ENCODE measurements at regions not wholly inside any gene's neighbourhood (a gene's known extent, or its start where the extent isn't known, plus 50 kb on each side); places are given as distances from the start of the nearest gene placed in this dataset.
"Not testable (repeated sequence)": the region's sequence is repeated elsewhere in the genome, so short reads cannot be mapped to it uniquely, and the experiment has no call there.

DNA sequence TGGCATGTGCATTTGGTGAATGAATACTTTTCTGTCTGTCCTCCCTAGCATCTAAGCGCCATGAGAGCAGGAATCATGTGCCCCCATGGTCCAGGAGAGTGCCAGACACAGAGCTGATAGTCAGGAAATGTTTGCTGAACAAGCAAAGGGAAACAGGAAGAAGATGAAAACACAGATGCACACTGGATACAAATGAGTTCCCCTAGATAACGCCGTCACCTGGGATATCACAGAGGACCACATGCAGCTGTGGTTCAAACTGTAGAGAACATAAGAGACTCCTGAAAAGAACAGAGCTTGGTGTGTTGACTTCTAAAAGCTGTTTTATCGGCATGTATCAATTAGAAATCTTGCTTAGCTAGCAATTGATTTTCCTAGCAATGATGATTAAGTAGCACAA, 293.7 kb downstream of the BTBD3 start:
- no peak for DNase-seq

DNA sequence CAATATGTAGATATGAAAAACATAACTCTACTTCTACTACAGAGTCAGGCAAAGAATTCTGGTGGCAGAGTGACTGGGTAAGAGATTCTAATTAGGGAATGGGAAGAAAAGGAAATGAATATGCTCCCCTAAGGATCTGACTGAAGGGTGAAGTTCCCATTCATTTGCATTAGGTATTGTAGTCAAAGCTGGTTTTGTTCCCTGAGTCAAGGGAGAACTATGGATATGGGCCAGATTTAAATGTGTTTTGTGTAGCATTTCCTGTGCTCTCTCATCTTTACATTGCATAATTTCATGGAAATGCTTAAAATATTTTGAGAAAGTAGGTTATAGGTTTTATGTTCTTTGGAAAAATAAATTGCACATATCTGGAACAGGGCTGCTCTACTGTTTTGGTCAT, 299.7 kb downstream of the BTBD3 start:
- no peak for DNase-seq

DNA sequence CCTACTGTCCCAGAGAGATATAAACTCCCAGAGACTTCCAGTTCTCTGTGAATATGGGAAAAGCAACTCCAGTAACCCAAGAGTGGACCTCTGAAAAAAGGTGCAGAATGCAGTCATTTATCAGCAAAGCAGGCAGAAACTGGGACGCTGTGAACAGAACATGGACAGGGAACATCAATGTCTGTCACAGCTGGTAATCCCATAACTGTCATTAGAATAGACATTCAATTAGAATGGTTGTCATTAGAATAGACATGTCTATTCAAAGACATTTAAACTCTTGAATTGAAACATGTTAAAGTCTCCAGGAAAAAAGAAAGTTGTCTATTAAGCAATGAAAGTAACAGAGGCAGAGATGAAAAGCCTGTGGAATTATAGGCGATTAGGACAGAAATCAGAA, 302.1 kb downstream of the BTBD3 start:
- no peak for DNase-seq

DNA sequence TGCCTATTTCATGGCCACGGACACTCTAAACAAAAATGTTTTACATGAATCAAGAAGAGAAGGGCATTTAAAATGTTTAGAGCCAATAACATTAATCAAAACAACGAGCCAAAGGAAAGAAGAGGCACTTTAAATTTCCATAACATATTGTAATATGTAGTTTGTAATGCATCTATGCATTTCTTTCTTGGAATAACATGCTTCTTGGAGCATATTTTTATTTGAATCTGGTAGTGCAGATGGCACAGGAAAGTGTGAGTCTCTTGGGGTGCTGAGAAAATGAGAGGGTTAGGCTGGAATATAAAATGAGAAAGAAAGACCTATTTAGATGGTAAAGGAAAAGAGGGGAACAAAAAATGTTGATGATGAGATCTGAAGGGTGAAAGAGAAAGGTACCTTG, 305.4 kb downstream of the BTBD3 start:
- DNase-seq: no peak

DNA sequence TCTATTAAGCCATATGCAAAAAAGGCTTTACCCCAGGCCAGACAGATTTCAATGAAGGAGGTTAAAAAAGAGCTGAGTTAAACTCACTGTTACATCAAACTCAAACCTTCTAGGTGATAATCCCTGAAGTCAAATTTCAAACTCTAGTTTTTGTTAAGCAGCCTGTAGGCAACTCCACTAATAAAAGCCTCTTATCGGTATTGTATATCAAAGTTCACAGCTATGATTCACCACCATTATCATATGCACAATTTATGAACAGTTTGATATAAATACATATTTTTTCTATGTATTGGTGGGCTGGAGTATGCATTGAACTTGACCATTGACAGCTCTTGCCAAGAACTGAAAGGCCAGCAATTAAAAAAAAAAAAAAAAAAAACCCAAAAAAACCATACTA, 308.2 kb downstream of the BTBD3 start:
- DNase-seq: no peak

DNA sequence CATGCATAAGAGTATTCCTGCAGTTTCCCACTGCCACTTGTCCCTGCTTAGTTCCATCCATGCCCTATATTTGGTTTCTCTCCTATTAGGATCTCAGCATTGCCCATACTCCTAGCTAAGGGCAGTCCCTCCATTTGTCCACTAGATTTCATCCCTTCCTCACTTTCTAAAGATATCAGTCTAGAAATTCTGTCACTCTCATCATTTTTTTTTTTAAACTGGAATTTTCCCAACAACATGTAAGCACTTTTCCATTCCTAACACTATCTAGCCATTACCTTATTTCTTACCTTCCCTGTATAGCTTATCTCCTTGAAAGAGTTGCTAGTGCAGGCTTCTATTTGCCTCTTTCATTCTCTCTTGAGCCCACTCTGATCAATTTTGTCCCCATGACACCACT, 312.2 kb downstream of the BTBD3 start:
- DNase-seq: no peak

DNA sequence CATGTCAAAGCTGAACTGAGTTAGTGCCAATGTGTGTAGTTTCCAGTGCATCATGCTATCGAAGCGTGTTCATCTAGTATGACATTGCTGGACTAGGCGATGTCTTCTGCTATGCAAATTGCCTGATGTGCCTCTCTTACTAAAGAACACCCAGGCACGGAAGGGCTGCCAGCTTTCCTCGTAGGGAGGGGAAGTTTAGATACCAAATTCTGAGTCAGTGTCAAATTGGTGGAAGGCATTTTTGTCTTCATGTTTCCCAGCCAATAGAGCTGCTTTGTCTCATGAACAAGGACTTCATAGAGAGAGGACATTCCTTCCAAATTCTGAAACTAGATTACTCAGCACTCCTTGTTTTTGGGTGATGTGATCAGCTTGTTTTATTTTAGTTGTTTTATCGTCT, 320.1 kb downstream of the BTBD3 start:
- no peak for DNase-seq

DNA sequence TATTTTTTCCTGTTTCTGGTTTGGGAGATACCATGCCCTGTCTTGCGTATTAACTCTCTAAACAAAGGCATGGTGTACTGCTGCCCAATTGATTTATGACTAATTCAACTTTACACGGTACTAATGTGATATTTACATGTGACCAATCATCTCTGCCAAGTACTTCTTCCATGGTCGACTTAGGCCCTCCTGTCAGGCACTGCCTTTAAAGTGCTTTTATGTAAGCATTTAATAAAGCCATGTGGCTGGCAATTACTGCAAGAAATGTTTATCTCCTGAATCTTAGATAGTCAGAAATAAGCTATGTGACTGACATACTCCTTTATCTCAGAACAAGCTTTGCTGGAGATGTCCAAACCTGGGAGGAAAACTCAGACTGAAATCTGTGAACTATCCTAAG, 323.4 kb downstream of the BTBD3 start:
- no peak for DNase-seq

DNA sequence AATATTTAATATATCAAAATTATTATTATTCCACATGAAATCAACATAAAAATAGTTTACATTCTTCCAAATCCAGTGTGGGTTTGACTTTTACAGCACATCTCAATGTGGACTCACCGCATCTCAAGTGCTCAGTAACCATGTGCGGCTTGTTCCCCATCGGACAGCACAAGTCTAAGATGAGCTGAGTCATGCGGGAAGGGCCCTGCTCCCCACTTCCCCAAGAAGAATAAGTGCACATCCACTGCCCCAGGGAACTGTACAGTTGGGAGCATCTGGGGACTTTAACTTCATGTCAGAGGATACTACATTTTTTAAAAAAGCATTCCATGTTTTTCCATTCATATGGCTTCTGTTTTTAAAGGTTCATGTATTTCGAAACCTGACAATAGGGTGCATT, 325.6 kb downstream of the BTBD3 start:
- DNase-seq: no peak

DNA sequence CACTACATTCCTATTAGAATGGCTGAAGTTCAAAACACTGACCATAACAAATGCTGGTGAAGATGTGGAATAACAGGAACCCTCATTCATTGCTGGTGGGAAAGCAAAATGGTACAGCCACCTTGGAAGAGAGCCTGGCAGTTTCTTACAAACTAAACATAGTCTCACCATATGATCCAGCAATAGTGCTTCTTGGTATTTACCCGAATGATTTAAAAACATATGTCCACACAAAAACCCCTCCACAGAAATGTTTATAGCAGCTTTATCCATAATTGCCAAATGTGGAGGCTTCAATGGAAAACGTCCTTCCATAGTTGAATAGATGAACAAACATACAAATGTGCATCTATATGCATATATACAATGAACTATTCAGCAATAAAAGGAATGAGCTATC, 330.8 kb downstream of the BTBD3 start:
- DNase-seq: no peak

DNA sequence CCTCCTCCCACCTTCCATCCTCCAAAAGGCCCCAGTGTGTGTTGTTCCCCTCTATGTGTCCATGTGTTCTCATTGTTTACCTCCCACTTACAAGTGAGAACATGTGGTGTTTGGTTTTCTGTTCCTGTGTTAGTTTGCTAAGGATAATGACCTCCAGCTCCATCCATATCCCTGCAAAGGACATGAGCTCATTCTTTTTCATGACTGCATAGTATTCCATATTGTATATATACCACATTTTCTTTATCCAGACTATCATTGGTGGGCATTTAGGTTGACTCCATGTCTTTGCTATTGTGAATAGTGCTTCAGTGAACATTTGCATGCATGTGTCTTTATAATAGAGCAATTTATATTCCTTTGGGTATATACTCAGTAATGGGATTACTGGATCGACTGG, 333.0 kb downstream of the BTBD3 start:
- not testable (repeated sequence) for DNase-seq

DNA sequence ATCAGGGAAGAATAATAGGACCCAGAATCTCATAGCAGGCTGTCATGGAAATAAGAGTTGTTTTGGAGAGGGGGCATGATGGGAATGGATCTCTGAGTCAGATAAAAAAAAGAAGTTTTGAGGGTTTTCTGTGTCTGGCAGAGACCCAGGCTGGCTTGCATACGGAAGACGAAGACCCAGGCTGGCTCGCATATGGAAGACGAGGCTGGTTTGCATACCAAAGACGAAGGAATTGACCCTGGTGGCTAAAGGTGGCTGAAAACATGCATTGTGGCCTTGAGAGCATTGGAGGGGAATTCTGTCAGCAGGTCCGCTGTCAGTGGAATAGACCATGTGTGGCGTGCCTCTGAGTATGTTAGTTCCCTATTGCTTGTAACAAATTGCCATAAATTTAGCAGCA, 335.1 kb downstream of the BTBD3 start:
- no peak for DNase-seq

DNA sequence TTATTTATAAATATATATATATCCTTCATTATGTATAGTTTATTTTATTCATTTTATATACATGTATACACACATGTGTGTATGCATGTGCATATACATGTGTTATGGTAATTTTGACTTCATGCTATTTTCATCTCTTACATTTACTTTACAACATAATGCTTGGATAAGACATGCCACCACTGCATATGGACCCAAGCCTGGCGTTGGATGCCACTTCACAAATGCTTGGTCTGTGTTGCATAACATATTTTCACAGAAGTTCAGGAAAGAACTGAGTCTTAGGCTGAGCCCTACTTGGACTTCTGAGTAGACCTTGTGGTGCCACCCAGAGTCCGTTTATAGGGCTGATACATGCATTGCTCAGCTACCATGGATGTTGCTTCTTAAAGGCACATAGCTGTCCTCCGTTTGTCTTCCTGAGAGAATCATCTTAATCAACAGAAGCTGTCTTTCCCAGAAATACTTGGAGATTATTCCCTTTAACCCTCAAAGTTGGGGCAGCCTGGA, 337.8 kb downstream of the BTBD3 start:
- DNase-seq: no peak

DNA sequence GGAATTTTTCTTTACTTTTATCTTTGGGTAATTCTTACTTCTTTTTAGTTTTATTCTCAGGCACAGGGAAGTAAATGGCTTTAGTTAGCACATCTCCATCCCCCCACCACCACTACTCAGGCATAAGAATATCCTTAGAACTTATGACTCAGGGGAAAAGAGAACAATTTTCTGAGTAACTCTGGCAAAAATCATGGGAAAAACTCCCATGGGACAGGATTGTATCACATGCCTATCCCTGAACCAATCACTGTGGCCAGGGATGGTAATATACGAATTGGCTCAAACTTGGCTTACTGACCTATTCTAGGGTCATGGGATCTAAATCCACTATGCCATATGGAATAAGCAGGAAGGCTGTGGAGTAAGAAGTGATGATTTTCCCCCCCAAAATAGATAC, 339.1 kb downstream of the BTBD3 start:
- no peak for DNase-seq

DNA sequence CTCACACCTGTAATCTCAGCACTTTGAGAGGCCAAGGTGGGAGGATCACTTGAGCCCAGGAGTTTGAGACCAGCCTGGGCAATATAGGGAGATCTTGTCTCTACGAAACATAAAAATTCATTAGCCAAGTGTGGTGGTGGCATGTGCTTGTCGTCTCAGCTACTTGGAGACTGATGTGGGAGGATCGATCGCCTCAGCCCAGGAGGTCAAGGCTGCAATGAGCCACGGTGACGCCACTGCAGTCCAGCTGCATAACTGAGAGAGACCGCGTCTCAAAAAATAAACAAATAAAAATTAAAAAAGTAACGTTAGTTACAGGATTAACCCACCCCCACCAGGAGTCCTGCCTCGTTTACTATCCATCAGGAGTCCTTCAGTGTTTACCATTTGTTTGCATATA, 345.1 kb downstream of the BTBD3 start:
- DNase-seq: no peak

DNA sequence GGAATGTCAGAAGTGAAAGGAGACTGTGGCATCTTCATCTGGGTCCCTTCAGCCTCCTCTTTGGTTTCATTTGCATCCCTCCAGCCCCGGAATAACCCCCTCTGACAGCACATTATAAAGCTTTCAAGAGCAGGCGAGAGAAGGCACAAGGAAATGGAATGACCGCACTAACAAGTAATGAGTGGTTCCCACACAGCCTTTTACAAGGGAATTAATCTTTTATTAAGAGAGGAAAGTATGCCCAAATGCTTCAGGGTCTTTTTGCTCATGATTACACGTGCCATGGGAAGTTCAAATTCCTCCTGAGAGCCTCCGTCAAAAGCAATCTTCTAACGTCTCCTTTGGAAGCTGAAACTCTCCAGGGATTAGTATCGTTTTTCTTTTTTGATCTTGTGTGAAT, 347.0 kb downstream of the BTBD3 start:
- DNase-seq: no peak

DNA sequence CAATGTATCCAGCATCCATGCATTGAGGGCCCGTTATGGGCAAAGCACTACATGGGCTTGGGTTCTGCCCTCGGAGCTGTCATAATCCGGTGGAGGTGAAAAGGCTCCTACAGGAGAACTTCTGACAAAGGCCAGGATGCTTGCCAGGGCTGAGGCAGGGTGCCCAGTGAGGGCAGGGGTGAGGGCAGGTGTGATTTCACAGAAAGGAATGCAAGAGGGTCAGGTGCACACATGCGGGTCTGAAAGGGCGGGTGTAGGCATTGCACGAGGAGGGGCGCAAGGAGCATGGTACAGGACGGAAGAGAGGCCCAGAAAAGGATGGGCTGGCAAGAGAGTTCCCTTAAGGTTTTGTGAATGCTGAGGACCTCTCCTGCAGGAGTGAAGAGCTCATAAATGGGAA, 348.0 kb downstream of the BTBD3 start:
- no peak for DNase-seq

DNA sequence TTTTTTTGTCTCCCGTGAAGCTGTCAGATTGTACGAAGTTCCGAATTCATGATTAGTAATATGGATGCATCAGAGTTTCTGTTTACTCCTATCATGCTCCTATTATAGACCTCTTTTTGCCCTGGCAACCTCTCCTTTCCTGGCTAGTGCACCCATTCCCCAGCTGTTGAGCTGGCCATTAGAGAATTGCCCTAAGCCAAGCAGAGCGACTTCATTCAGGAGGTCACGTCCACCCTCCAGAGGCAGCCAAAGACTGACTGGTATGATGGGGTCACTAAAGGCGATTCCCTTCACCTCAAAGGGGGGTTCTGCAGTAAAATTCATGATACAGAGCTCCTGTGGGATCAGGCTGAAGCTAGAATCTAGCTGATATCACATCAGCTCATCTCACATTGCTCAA, 351.9 kb downstream of the BTBD3 start:
- DNase-seq: no peak

DNA sequence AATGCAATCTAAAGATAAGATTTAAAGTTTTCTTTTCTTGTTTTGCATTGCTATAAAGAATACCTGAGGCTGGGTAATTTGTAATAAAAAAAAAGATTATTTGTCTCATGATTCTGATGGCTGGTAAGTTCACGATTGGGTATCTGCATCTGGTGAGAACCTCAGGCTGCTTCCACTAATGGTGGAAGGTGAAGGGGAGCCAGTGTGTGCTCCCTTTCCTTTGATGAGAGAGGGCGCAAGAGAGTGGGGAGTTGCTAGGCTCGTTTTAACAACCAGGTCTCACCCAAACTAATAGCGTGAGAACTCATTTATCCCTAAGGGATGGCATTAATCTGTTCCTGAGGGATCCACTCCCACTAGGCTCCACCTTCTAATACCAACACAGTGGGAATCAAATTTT, 353.2 kb downstream of the BTBD3 start:
- no peak for DNase-seq

DNA sequence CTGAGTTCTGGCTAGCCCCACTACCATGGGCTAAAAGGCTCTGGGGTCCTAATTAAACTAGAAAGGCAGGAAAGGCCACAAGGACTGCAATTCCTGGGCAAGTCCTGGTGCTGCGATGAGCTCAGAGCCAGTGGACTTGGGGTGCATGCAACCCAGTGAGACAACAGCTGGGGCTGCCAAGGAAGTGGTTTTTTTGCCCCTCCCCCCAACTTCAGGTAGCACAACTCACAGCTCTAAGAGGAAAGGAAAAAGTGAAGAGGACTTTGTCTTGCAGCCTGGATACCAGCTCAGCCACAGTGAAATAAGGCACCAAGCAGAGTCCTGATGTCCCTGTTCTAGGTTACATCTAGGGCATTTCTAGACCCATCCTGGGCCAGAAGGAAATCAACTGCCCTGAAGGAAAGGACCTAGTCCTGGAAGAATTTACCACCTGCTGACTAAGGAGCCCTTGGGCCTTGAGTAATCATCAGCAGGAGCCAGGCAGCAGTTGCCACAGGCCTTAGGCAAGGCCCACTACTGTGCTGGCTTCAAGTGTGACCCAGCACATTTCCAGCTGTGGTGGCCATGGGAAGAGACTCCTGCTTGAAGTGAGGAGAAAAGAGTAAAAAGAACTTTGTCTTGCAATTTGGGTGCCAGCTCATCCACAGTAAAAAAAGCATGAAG, 358.4 kb downstream of the BTBD3 start:
- DNase-seq: no peak

DNA sequence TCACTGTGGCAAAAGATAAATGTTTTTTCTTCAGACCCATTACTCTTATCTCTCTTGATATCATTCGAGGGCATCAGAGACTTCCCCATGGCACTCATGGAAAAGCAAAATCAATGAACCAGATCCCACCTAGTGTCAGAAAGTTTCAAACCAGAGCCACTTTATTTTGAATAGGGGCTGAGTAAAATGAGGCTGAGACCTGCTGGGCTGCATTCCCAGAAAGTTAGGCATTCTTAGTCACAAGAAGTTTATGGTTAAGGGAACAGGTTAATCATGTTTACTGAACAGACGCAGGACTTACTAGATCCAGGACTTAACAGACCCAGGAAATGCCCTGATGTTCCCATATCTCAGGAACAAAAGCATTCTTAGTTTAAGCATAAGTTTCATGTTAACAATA, 369.9 kb downstream of the BTBD3 start:
- no peak for DNase-seq

DNA sequence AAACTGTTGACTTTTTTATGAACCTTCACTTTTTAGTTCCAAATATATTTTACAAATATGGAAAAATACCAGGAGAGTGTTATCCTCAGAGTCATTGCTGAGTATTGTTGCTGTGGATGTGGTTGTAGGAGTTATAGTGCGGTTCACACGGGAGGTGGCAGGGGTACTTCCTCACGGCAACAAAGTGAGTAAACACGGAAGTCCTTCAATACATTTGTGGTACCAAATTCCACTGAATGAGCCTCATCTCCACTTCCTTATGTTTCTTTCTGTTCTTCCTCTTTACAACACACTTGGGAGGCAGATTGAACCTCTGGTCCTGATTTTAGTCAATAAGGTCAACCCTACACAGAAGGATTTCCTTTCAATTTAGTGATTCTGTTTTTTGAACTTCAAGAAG, 371.8 kb downstream of the BTBD3 start:
- no peak for DNase-seq

DNA sequence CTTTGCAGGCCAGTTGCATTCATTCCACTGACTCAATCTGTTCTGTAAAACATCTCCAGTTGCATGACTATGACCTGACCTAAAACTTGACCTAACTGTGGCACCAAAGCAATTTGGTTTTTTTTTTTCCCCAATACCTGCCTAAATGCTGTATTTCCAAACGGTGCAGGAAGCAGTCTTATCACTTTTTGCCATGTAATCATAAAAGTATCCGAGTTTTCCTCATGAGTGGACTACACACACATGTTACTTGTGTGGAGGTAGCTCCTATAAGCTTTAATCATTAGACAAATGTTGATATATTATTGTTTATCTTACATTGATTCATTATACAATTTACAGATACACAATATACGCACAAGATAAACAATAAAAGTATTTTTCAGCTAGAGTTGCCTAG, 373.7 kb downstream of the BTBD3 start:
- no peak for DNase-seq

DNA sequence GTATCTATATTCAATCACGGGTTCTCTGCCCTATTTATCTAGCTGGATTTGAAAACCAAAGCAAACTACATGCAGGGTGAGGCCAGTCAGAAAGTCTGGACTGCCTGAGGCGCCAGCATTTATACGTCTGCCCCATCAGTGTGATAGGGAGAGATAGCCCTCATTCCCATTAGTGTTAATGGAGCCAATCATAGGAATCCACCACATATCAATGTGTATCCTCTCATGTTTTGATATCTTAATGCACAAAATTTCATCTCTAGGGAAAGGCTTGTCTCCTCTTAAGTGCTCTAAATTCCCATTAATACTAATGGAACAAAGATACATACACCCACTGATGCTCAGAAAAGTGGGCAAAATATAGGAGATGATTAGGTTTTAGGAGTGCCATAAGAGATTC, 376.2 kb downstream of the BTBD3 start:
- no peak for DNase-seq

DNA sequence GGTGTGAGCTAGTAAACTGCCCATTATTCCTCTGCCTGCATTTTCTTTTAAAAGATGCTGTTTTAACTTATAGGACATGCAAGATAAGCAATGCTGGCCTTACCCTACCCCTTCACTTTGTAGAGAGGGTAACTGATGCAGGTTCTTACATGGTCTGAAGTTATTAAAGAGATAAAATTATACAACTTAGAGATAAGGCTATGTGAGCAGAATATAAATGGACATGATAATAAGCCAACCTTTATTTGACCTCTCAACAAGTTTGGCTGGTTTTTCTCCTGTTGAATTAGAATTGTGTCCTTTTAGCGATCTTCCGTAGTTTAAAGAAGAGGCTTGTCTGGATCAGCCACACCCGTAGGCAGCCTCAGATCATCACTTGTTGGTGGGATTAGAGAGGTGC, 377.0 kb downstream of the BTBD3 start:
- DNase-seq: no peak

All from right forelimb (tissue), 1 donor.